DMS153 treated with DMSO at 0.1 percent for 48 hours (cell line): ENCODE measurements at regions not wholly inside any gene's neighbourhood (a gene's known extent, or its start where the extent isn't known, plus 50 kb on each side); places are given as distances from the start of the nearest gene placed in this dataset.
"Not testable (repeated sequence)": the region's sequence is repeated elsewhere in the genome, so short reads cannot be mapped to it uniquely, and the experiment has no call there.

Experiments used
- DNase-seq: peaks from one replicate; lab custom pipeline; 2025; ENCODE audit not compliant: unreplicated experiment; lab: John Stamatoyannopoulos, UW

DNA sequence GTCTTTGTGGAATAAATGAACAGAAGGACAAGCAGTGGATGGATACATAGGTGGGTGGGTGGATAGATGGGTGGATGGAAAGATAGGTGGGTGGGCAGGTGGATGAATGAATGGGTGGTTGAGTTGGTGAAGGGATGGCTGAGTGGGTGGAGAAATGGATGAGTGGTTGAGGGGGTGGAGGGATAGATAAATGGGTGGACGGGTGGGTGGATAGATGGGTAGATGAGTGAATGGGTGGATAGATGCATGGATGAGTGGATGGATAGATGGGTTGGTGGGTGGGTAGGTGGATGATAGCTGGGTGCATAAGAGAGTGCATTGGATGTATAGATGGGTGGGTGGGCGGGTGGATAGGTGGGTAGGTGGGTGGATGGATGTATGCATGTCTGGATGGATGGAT, 63.5 kb downstream of the UNC93B1 start:
- DNase-seq = not testable (repeated sequence)

DNA sequence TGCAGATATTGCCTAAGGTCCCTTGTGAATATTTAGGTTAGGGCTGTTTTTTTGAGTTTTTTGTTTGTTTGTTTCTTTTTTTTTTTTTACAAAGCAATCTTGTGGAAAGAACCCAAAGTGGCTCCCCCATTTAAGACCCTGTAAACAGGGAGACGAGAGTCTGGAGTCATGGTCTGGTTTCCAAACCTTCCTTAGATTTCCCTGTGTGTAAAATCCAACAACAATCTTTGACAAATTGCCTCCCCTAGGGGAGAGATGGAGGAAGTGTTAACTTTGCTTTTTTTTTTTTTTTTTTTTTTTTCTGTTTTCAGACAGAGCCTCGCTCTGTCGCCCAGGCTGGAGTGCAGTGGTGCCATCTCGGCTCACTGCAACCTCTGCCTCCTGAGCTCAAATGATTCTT, 64.9 kb downstream of the UNC93B1 start:
- DNase-seq = not testable (repeated sequence)

DNA sequence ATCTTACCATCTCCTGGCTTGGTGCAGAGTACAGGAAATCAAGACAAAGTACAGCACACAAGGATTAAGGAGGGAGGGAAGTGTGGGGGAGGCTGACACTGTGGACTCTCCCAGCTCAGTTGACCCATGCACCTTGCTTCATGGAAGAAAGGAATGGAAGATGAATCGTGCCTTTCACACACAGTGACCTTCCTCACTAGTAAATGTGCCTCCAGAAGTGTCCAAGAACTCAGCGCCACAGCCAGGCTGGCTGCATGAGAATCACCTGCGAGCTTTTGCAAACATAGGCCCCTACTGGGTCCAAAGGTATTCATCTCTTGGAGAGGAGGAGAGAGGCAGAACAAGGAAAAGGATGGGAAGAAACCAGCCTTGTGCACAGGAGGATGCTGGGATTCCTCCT, 65.5 kb downstream of the UNC93B1 start:
- DNase-seq = not testable (repeated sequence)

DNA sequence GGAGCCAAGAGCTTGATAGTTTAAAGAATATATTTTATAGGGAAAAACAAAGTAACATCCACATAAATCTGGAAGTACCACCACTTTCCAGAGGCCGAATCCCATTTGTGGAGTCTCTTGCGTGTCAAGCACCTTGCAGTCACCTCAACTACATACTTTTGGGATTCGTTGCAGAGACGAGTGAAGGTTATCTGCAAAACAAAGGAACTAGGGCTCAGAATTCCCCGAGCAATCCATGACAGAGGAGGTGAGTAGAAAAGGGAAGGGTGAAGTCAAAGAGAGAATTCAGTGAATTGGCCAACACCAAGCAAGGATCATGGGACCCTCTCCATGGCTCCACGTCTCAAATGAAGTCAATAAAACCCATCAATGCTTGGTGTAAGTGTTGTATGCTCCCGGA, 80.3 kb downstream of the UNC93B1 start:
- not testable (repeated sequence) for DNase-seq

GRCh38 chr11:67920546-67920945, 83.4 kb downstream of the UNC93B1 start:
- DNase-seq = not testable (repeated sequence)

DNA sequence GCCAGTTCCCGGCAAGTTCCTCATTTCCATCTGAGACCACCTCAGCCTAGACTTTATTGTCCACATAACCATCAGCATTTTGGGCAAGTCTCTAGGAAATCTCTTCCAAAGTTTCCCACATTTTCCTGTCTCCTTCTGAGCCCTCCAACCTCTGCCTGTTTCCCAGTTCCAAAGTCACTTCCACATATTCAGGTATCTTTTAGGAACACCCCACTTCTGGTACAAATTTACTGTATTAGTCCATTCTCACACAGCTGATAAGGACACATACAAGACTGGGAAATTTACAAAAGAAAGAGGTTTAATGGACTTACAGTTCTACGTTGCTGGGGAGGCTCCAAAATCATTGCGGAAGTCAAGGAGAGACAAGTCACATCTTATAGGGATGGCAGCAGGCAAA, 91.7 kb downstream of the UNC93B1 start:
- not testable (repeated sequence) for DNase-seq

- DNase-seq = not testable (repeated sequence)
Observed at GRCh38 chr11:67911211-67911610, 92.7 kb downstream of the UNC93B1 start.

DNA sequence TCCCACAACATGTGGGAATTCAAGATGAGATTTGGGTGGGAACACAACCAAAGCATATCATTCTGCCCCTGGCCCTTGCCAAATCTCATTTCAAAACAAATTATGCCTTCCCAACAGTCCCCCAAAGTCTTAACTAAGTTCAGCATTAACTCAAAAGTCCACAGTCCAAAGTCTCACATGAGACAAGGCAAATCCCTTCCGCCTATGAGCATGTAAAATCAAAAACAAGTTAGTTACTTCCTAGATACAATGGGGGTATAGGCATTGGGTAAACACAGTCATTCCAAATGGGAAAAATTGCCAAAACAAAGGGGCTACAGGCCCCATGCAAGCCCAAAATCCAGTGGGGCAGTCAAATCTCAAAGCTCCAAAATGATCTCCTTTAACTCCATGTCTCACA, 93.1 kb downstream of the UNC93B1 start:
- not testable (repeated sequence) for DNase-seq

- not testable (repeated sequence) for DNase-seq
Observed at GRCh38 chr11:67906969-67907368, 96.9 kb downstream of the UNC93B1 start.

- not testable (repeated sequence) for DNase-seq
Observed at GRCh38 chr11:67899462-67899861, 104.4 kb downstream of the UNC93B1 start.

DNA sequence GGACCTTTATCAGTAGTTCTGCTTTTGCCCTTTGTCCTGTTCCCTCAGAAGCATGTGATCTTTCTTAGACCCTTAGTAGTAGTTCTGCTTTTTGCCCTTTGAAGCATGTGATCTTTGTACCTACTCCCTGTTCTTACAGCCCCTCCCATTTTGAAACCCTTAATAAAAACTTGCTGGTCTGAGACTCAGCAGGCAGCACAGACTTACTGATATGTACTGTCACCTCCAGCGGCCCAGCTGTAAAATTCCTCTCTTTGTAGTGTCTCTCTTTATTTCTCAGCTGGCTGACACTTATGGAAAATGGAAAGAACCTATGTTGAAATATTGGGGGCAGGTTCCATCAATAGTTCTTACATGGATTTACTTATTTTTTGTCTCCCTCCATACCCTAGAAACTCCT, 110.4 kb downstream of the UNC93B1 start:
- not testable (repeated sequence) for DNase-seq

DNA sequence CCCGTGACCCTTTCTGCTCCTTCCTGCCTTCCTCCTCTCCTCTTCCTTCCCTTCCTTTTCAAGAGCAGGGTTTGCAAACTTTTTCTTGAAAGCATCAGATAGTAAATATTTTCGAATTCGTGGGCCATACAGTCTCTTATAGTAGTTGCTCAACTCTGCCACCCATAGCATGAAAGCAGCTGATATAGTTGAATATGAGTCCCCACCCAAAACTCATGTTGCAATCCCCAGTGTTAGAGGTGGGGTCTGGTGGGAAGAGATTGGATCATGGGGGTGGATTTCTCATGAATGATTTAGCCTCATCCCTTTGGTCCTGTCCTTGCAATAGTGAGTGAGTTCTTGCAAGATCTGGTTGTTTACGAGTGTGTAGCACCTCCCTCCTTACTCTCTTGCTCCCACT, 114.3 kb downstream of the UNC93B1 start:
- DNase-seq = not testable (repeated sequence)

- DNase-seq = not testable (repeated sequence)
Observed at GRCh38 chr11:67888056-67888455, 115.8 kb downstream of the UNC93B1 start.

DNA sequence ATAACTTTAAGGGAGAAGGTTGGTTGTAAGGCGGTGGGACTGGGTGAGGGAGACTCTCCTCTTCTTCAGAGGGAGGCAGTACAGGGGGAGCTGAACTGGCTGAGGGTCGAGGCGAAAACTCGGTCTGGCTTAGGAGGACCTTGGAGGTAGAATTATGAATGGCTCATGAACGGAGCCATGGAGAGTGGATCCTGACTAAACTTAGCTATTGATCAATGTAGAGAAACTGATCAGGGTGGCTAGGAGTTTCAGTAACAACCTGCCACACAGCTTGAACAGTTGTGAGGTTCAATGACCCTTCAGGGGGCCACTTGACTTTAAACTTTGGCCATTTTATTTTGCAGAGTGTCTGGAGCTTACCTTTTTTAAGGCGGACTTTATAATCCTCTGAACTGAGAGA, 117.2 kb downstream of the UNC93B1 start:
- DNase-seq = not testable (repeated sequence)

DNA sequence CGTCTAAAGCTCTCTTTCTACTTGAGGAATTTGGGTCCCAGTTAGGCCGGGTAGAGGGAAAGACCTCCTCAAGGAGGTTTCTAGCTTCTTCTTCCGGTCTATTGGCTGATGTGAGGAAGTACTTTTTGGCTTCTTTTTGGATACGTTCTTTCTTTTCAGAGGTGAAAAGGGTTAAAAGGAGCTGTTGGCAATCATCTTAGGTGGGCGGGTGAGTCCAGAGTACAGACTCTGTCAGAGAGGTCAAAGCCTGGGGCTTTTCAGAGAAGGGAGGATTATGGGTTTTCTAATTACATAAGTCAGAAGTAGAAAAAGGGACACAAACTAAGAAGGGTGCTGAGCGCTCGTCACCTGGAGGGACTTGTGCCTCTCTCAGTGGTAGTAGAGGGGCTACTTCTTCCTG, 117.7 kb downstream of the UNC93B1 start:
- DNase-seq = not testable (repeated sequence)

GRCh38 chr11:67885574-67885973, 118.3 kb downstream of the UNC93B1 start:
- not testable (repeated sequence) for DNase-seq

GRCh38 chr11:67884761-67885558, 118.9 kb downstream of the UNC93B1 start:
- not testable (repeated sequence) for DNase-seq

- not testable (repeated sequence) for DNase-seq
Observed at GRCh38 chr11:67884073-67884757, 119.7 kb downstream of the UNC93B1 start.

DNA sequence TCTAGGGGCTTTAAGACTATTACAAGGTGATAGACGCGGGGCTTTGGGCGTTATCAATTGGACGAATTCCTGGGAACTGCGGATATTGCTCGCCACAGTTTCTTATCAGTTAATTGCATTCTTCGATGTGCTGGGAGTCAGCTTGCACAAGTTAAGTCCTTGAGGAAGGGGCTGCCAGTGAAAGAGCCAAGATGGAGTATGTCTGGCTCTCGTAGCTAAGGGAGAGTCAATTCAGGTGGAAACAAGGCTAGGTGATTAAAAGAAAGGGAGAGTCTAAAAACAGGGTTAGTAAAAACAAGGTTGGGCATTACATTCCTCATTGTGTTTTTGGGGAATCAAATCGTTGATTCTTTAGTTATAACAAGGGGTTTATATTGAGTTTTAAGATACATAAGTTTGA, 121.6 kb downstream of the UNC93B1 start:
- not testable (repeated sequence) for DNase-seq

DNA sequence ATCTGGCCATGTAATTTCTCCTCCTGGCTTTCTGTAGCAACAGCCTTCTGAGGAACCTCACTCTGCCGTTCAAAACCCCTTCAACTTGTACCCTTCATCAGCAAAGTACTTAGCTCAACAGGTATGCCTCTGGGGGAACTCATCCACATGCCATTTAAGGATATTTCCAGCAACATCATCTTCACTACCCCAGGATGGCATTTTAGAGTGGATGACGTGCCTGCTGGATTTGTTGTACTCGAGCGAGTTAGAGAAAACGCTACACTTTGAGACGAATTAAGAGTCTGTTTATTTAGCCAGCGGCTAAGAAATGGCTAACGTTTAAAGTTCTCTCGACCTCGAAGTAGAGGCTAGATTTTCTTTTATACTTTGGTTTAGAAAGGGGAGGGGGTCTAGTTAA, 122.1 kb downstream of the UNC93B1 start:
- DNase-seq = not testable (repeated sequence)

- DNase-seq = not testable (repeated sequence)
Observed at GRCh38 chr11:67880594-67881196, 123.2 kb downstream of the UNC93B1 start.

- not testable (repeated sequence) for DNase-seq
Observed at GRCh38 chr11:67878666-67879065, 125.2 kb downstream of the UNC93B1 start.
